RWPE1 (cell line): ENCODE measurements at regions not wholly inside any gene's neighbourhood (a gene's known extent, or its start where the extent isn't known, plus 50 kb on each side); places are given as distances from the start of the nearest gene placed in this dataset.

Experiments
- CTCF ChIA-PET: fragments of 350-600 bp; sonication (Branson Sonifier 250); formaldehyde crosslinking; extraction: SDS; loops from one replicate; lab custom pipeline; 2021; lab: Yijun Ruan, JAX
- POLR2A ChIA-PET: fragments of 400-600 bp; formaldehyde crosslinking; extraction: SDS; loops from one replicate; lab custom pipeline; 2020; ENCODE audit warnings: antibody characterized with exemption; ENCODE audit not compliant: low non-redundant PET; lab: Yijun Ruan, JAX
- DNase-seq: peaks from one replicate; pipeline ENCODE4 v3.0.0; 2012; ENCODE audit warnings: low spot score
- H3K27ac ChIP-seq: fragments of 450-650 bp; 2 replicates; pipeline ENCODE4 v1.5.1; 2017
- TF ChIP-seq, protein P1 (sequence below): fragments of 450-650 bp; conservative IDR thresholded peaks from 2 replicates; pipeline ENCODE4 v1.5.1; 2017; ENCODE audit warnings: low read depth, mild to moderate bottlenecking

DNA sequence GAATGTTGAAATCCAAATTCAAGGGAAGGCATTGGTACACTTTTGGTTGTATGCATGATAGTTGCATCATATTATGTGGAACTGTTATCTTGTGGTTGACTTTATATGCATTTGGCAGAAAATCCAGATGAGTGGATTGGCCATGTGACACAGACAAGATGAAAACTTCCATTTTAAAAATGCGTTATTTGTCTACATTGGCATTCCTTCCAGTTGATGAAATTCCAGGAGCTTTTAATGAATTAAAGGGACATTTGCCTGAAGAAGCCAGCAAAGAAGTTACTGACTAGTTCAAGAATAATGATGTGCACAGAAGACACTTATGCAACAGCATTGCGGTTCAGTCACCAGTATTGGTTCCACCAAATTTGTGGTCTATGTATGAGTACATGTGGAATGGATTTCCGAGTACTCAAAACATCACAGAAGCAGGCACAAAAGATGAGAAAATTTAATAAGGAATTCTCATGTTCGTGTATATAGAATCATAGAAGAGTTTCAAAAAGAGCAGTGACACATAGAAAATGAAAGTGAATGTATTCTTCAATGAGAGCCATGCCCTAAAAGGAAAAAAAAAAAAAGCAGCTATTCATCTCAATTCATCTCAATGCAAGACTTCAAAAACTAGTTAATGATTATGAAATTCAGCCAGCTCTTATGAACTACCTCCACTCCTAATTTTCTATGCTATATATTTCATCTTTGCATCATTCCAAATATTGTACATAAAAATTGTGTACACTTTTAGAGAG lies 232.1 kb downstream of the RBM43 start:
- no peak for DNase-seq

DNA sequence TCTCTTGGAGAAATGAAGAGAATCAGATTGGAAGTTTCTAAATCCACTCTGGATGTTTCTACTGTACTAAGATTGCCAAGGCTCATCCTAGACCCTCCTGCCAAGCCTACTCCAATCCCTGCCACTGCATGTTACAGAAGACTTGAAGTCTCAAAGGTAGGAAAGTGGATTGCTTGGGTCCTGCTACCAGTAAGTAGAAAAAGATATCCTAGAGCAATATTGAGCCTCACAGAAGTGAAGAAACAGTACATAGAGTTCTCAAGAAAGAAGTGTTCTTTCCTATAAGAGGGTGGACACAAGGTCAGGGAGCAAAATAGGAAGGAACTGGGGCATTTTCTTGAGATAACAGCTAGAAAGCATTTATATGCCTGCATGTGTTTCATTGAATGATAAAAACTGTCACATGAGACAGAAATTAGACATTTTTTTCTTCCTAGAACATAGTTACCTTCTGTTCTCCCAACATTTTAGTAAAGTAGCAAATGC lies 232.9 kb downstream of the RBM43 start:
- TF ChIP-seq, protein P1, sequence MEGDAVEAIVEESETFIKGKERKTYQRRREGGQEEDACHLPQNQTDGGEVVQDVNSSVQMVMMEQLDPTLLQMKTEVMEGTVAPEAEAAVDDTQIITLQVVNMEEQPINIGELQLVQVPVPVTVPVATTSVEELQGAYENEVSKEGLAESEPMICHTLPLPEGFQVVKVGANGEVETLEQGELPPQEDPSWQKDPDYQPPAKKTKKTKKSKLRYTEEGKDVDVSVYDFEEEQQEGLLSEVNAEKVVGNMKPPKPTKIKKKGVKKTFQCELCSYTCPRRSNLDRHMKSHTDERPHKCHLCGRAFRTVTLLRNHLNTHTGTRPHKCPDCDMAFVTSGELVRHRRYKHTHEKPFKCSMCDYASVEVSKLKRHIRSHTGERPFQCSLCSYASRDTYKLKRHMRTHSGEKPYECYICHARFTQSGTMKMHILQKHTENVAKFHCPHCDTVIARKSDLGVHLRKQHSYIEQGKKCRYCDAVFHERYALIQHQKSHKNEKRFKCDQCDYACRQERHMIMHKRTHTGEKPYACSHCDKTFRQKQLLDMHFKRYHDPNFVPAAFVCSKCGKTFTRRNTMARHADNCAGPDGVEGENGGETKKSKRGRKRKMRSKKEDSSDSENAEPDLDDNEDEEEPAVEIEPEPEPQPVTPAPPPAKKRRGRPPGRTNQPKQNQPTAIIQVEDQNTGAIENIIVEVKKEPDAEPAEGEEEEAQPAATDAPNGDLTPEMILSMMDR: no peak
- no peak overlapping the region for H3K27ac ChIP-seq
- ChIA-PET POLR2A (no interaction called here), CTCF (interaction anchor here (0.6 to 0.7 kb wide), 2 partner anchors 103 to 399 kb away, joined by 4 to 5 read pairs; no protein-coding TSS in a partner anchor)
- no peak for DNase-seq

More for the DNA sequence above, 232.1 kb downstream of the RBM43 start:
- POLR2A ChIA-PET: no interaction called here
- H3K27ac ChIP-seq: no peak overlapping the region
- TF ChIP-seq, protein P1: no peak
- CTCF ChIA-PET: interaction anchor here (0.9 kb wide), 1 partner anchor 10 kb away, joined by 4 read pairs; no protein-coding TSS in a partner anchor

DNA sequence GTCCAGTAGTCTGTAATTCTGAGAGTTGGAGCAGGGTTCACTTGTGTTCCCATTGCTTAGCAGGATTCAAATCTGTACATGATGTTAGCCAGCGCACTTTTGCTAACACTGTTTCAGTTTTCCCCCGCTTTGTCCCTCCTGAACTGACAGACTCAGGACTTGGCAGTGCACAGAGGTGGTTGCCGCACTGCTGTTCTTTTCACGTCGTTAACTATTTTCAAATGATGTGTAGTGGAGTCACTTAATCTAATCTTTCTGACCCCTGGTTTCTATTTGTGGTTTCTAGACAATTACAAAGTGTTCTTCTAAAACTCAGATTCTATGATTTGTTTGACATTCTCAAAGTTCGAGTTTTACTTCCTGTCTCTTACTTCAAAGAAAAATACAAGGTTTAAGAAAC lies 234.5 kb downstream of the RBM43 start:
- H3K27ac ChIP-seq: no peak overlapping the region
- ChIA-PET POLR2A (no interaction called here), CTCF (no interaction called here)
- DNase-seq: no peak
- TF ChIP-seq, protein P1: no peak

DNA sequence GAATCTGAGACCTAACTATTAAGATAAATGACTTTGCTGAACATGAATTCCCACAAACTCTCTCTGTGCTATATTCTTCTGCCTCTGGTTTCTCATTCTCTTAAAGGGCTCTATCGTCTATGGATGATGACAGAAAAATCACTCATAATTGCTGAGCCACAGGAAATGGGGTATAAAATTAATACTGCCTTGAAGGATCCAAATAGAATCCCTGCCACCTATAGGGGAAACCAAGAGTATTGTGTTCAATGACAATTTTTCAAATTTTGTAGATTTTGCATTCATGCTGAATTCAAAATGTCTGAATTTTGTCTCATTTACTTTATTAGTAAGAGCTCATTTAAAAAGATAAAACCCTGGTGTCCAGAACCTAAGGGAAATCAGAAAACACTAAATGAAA lies 235.8 kb downstream of the RBM43 start:
- ChIA-PET POLR2A (no interaction called here), CTCF (no interaction called here)
- TF ChIP-seq, protein P1: no peak
- H3K27ac ChIP-seq: no peak overlapping the region
- no peak for DNase-seq

DNA sequence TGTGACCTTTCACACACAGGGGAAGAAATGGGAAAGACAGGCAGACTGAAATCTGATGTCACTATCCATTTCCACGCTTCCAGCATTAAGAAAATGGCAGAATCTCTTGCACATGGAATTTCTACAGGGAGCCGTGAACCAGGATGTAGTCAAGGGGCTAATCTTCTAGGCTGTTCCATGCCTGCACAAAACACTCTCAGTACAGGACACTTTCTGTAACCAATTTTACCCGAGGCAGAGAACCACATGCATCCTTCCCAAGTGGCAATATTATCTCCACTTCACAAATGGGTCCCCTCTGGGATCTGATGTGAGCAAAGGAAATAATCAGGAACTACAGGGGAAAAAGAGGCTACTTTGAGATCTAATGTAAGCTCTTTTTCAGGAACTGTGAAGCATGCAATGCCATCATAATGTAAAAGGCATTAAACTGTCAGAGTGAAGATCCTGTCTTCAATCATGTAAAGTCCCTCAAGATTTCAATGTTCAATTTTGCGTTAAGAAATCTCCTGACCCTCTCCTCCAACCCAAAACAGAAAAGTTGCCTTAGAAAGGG lies 236.9 kb downstream of the RBM43 start:
- ChIA-PET CTCF (interaction anchor here (0.7 kb wide), 1 partner anchor 206 kb away, joined by 3 read pairs; no protein-coding TSS in a partner anchor), POLR2A (no interaction called here)
- no peak for DNase-seq
- no peak overlapping the region for H3K27ac ChIP-seq
- TF ChIP-seq, protein P1: no peak

DNA sequence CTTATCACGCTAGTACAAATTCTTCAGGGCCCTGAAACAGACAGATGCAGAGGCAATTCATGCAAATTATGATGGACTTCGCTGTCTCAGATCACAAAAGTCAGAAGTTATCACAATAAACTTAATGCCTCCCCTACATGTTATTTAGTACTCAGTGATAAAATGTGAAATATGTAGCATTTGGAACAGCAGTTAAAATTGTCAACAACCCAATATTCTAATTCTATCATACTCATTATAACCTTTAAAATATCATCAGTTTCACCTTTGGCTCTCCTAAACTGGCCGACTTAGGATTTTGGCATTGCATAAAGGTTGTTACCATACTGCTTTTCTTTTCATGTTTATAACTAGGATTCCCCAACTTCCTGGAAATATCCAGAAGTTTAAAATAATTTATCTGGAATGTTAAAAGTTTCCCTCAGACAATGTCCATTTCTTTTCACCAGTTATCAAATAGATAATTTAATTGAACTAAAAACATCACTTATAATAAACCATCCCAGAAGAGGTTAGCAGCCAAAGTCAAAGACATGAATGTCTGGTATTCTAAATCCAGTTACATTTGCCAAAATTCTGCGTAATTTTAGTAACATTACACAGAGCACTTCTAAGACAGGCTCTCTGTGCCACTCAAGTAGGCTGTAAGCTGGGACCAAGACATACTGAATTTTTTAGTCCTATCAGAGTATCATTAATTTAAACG lies 239.8 kb downstream of the RBM43 start:
- ChIA-PET CTCF (interaction anchor here (0.6 kb wide), 1 partner anchor 10 kb away, joined by 4 read pairs; no protein-coding TSS in a partner anchor), POLR2A (no interaction called here)
- DNase-seq: no peak
- H3K27ac ChIP-seq: no peak overlapping the region
- TF ChIP-seq, protein P1: no peak
